ENCODE measurements at regions not wholly inside any gene's neighbourhood (a gene's known extent, or its start where the extent isn't known, plus 50 kb on each side); places are given as distances from the start of the nearest gene placed in this dataset.

- Histone ChIP-seq H3K4ac (replicated peaks; ENCODE audit: insufficient read length, low read depth, low read length) (no peak overlapping the region), H3K79me1 (ENCODE audit: low read depth, low read length) (no peaks in the 10 kb centered on the region), H3K9ac (replicated peaks in 1 of 4; ENCODE audit: extremely low read depth in 1 of 4, low read depth in 3 of 4, low read length in 3 of 4) (no peak overlapping the region), H3K23ac (ENCODE audit: insufficient read length) (no peak overlapping the region), H4K5ac (ENCODE audit: insufficient read length, low read depth, low read length) (no peak overlapping the region), H3K27ac (ENCODE audit: low read depth, low read length) (no peak overlapping the region), H3K18ac (ENCODE audit: extremely low read depth, low read length) (no peak overlapping the region), H4K91ac (replicated peaks; ENCODE audit: insufficient read length, low read length) (no peak overlapping the region), H3K23me2 (ENCODE audit: low read depth, low read length) (no peaks in the 10 kb centered on the region), H2BK15ac (ENCODE audit: low read length) (no peak overlapping the region), H3K9me3 (ENCODE audit: insufficient read depth in 2 of 2, low read depth in 1 of 2, low read length in 1 of 2) (no peaks in the 10 kb centered on the region), H2BK120ac (replicated peaks; ENCODE audit: low read depth, low read length) (no peak overlapping the region), H3K4me3 (ENCODE audit: extremely low read depth in 1 of 4, insufficient read depth in 2 of 4, low read depth in 3 of 4, low read length in 4 of 4) (no peak overlapping the region), H2BK5ac (ENCODE audit: low read depth, low read length) (no peak overlapping the region), H2AK5ac (ENCODE audit: low read depth, low read length) (no peak overlapping the region), H2AFZ (ENCODE audit: low read length) (no peak overlapping the region), H3K4me2 (ENCODE audit: insufficient read depth in 1 of 2, low read depth in 2 of 2, low read length in 2 of 2) (no peak overlapping the region), H2BK20ac (ENCODE audit: low read length) (no peak overlapping the region), H3K56ac (replicated peaks; ENCODE audit: insufficient read length, low read depth, low read length) (no peak overlapping the region), H3K14ac (ENCODE audit: insufficient read length) (no peak overlapping the region), H3K27me3 (replicated peaks in 1 of 4; ENCODE audit: control insufficient read depth in 3 of 4, extremely low read depth in 1 of 4, insufficient read depth in 3 of 4, low read length in 3 of 4) (no peaks in the 10 kb centered on the region), H2BK12ac (ENCODE audit: low read depth, low read length) (no peak overlapping the region), H3K36me3 (ENCODE audit: control insufficient read depth in 2 of 4, insufficient read depth in 4 of 4, low read length in 3 of 4) (no peaks in the 10 kb centered on the region), H4K8ac (ENCODE audit: extremely low read depth, insufficient read depth, low read length) (no peak overlapping the region), H3K79me2 (ENCODE audit: control insufficient read depth in 1 of 2, insufficient read depth in 2 of 2, low read length in 2 of 2) (no peaks in the 10 kb centered on the region), H4K20me1 (replicated peaks in 1 of 2; ENCODE audit: control insufficient read depth in 1 of 2, insufficient read depth in 2 of 2, low read length in 2 of 2) (no peaks in the 10 kb centered on the region), H3K4me1 (replicated peaks in 1 of 4; ENCODE audit: control insufficient read depth in 3 of 4, insufficient read depth in 4 of 4, low read length in 3 of 4) (peaks cover 0 to 4% (median 2%) of the 10 kb centered on the region in 4 experiments; a peak in 4 of 7 replicates)
- ChIA-PET CTCF (ENCODE audit: partially characterized antibody) (interaction anchor here (0.9 to 4.7 kb wide), 6 partner anchors 9 to 204 kb away, joined by 3 to 45 read pairs (median 4); no protein-coding TSS in a partner anchor), POLR2A (ENCODE audit: partially characterized antibody) (interaction anchor here (0.7 kb wide), 1 partner anchor 282 kb away, joined by 3 read pairs; the partner anchor contains the start of gene ZSWIM6)
- DNase-seq (ENCODE audit: low read depth in 1 of 2, low spot score in 2 of 2) (no peak), FAIRE-seq (no peak)
- WGBS, 2 experiments (ENCODE audit: extremely low coverage in 1 of 2, insufficient coverage in 1 of 2, insufficient read length in 1 of 2, insufficient replicate concordance in 2 of 2, low coverage in 1 of 2, low lambda C conversion rate in 2 of 2, missing lambda C conversion rate in 1 of 2): 87% methylated on average over 6 of the region's 6 CpGs; no CpG with 5 or more reads in 1 of the 2 experiments
- no peak for TF ChIP-seq SIX5 (IDR thresholded peaks at IDR 0.05; ENCODE audit: low read depth, low read length)
- no peak for TF ChIP-seq SUZ12 (IDR thresholded peaks at IDR 0.05; ENCODE audit: low read length)
- TF ChIP-seq RNF2 (IDR thresholded peaks at IDR 0.05; ENCODE audit: borderline replicate concordance, low read depth, low read length, missing control alignments, poor library complexity, severe bottlenecking): no peak
- no peak for TF ChIP-seq JUND (IDR thresholded peaks at IDR 0.05; ENCODE audit: low read length)
- no peak for TF ChIP-seq CREB1 (IDR thresholded peaks at IDR 0.05)
- no peak for TF ChIP-seq CBX8 (IDR thresholded peaks at IDR 0.05; ENCODE audit: borderline replicate concordance, low read depth, low read length)
- TF ChIP-seq CTBP2 (IDR thresholded peaks at IDR 0.05; ENCODE audit: borderline replicate concordance, insufficient read depth, insufficient read length, low read length): no peak
- no peak for TF ChIP-seq CBX5 (IDR thresholded peaks at IDR 0.05; ENCODE audit: low read depth, low read length)
- TF ChIP-seq KDM4A (IDR thresholded peaks at IDR 0.05; ENCODE audit: low read depth, low read length, severe bottlenecking): no peak
- no peak for TF ChIP-seq EZH2 (IDR thresholded peaks at IDR 0.05; ENCODE audit: low read depth, low read length, severe bottlenecking)
- no peak for TF ChIP-seq MAFK (IDR thresholded peaks at IDR 0.05; ENCODE audit: low read depth, low read length)
- no peak for TF ChIP-seq NRF1 (IDR thresholded peaks at IDR 0.05; ENCODE audit: low read depth, low read length)
- no peak for TF ChIP-seq KDM5A (IDR thresholded peaks at IDR 0.05; ENCODE audit: low read length)
- no peak for TF ChIP-seq JUN (IDR thresholded peaks at IDR 0.05; ENCODE audit: low read depth, low read length)
- TF ChIP-seq BACH1 (IDR thresholded peaks at IDR 0.05; ENCODE audit: low read length): no peak
These were observed 281.6 kb downstream of the ZSWIM6 start for GRCh38 chr5:61613679-61614078.
